ENCODE measurements at regions not wholly inside any gene's neighbourhood (a gene's known extent, or its start where the extent isn't known, plus 50 kb on each side); places are given as distances from the start of the nearest gene placed in this dataset.

GRCh38 chr7:54961391-54961790 is 57.4 kb upstream of the EGFR start:
- Histone ChIP-seq H3K4me3 (no peak overlapping the region), H3K27ac (no peak overlapping the region)
- no peak for DNase-seq (ENCODE audit: low spot score)
- TF ChIP-seq CTCF (IDR thresholded peaks at IDR 0.05) = no peak

DNA sequence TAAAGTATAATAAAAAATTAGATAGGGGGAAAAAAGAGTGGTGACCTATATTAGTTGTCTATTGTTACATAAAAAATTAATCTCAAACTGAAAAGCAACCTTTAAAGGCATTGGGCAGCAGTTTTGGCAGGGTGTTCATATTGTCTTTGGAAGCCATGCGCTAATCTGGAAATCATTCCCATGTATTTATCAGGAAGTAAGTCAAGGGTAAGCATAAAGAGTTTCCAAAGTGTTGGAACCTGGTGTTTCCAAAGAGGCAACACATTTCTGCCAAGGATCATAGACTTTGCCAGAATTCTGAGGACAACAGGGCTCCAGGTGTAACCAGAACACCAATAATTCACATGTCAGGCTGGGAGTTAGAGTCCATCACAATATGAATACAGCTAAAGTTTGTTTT is 55.7 kb upstream of the EGFR start:
- no peak overlapping the region for H3K4me3 ChIP-seq
- no peak for TF ChIP-seq CTCF (IDR thresholded peaks at IDR 0.05)
- no peak for DNase-seq (ENCODE audit: low spot score)
- no peak overlapping the region for H3K27ac ChIP-seq

GRCh38 chr7:54964136-54964535 is 54.7 kb upstream of the EGFR start:
- no peak for TF ChIP-seq CTCF (IDR thresholded peaks at IDR 0.05)
- no peak for DNase-seq (ENCODE audit: low spot score)
- H3K4me3 ChIP-seq = no peak overlapping the region
- no peak overlapping the region for H3K27ac ChIP-seq

DNA sequence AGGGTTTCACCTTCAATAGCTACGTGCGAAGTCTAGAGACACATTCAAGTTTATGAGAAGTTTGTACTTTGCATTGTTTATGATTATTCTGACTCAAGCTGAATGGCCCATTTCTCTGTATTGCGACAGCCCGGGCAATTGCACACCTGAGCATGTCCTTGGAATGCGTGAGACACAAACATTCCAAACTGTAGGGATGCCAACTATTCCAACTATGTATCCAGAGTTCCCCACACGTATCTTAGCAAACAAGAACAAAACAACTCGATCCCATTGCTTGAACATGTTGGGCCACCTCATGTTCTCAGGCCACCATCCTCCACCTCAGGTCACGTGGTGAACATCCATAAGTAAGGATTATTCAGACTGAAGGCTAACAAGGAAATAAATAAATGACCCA is 51.4 kb upstream of the EGFR start:
- Histone ChIP-seq H3K4me3 (no peak overlapping the region), H3K27ac (no peak overlapping the region)
- no peak for DNase-seq (ENCODE audit: low spot score)
- no peak for TF ChIP-seq CTCF (IDR thresholded peaks at IDR 0.05)

DNA sequence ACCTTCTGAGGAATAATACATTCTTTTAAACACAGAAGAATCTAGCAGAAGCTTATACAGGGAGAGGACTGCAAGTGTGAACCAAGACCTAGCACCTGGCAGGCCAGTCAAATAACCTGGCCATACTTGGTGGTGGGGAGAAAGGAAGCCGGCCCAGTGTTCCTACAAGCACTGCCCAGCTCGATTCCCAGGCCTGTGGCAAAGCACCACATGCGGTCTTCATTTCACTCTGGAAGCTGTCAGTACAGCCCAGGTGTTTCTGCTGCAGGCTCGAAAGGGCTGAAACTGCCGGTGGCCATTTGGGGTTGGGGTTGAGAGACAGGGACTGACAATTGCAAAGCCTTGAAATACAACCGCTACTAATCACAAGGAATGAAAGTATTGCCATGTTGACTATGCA is 50.8 kb upstream of the EGFR start:
- no peak for DNase-seq (ENCODE audit: low spot score)
- Histone ChIP-seq H3K4me3 (no peak overlapping the region), H3K27ac (no peak overlapping the region)
- no peak for TF ChIP-seq CTCF (IDR thresholded peaks at IDR 0.05)
